GM10266 (cell line): ENCODE measurements at regions not wholly inside any gene's neighbourhood (a gene's known extent, or its start where the extent isn't known, plus 50 kb on each side); places are given as distances from the start of the nearest gene placed in this dataset.

Experiments
- DNase-seq: peaks from one replicate; pipeline ENCODE4 v3.0.0; 2012; ENCODE audit errors: extremely low spot score
- TF ChIP-seq, protein P1 (sequence below): IDR thresholded peaks from 2 replicates; pipeline ENCODE4 v1.5.1; 2012; ENCODE audit warnings: mild to moderate bottlenecking, low read depth; ENCODE audit not compliant: control insufficient read depth, insufficient read depth; ENCODE audit errors: missing control alignments

DNA sequence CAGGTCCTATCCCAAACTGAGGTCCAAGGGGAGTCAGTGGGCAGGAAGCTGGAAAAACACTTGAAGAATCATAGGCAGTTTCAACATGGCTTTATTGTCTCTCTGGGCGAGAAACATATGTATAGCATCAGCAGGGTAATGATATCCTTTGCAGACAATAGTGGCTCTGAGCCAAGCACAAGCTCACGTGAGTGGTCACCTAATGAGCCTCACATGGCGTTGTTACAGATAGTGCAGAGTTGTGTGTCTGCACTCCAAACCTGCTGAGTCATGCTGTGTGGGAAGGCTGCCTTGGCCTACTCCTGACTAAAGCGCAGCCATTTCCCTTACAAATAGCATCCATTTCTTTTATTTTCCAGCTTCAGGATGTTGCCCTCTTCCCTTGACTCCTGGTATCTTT is 105.2 kb upstream of the SYT1 start:
- no peak for DNase-seq
- TF ChIP-seq, protein P1, sequence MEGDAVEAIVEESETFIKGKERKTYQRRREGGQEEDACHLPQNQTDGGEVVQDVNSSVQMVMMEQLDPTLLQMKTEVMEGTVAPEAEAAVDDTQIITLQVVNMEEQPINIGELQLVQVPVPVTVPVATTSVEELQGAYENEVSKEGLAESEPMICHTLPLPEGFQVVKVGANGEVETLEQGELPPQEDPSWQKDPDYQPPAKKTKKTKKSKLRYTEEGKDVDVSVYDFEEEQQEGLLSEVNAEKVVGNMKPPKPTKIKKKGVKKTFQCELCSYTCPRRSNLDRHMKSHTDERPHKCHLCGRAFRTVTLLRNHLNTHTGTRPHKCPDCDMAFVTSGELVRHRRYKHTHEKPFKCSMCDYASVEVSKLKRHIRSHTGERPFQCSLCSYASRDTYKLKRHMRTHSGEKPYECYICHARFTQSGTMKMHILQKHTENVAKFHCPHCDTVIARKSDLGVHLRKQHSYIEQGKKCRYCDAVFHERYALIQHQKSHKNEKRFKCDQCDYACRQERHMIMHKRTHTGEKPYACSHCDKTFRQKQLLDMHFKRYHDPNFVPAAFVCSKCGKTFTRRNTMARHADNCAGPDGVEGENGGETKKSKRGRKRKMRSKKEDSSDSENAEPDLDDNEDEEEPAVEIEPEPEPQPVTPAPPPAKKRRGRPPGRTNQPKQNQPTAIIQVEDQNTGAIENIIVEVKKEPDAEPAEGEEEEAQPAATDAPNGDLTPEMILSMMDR: no peak

DNA sequence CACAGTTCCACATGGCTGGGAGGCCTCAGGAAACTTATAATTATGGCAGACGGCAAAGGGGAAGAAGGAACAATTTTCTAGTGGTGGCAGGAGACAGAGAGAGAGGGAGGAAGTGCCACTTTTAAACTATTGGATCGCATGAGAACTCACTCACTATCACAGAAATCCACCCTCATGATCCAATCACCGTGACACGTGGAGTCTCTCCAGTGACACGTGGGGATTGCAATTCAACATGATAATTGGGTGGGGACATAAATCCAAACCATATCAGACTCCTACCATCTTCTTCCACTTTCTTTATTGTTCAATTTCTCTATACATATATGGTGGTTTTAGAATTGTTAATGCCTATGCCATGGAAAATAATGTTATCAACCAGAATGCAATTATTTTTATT is 103.7 kb upstream of the SYT1 start:
- TF ChIP-seq, protein P1: no peak
- no peak for DNase-seq

DNA sequence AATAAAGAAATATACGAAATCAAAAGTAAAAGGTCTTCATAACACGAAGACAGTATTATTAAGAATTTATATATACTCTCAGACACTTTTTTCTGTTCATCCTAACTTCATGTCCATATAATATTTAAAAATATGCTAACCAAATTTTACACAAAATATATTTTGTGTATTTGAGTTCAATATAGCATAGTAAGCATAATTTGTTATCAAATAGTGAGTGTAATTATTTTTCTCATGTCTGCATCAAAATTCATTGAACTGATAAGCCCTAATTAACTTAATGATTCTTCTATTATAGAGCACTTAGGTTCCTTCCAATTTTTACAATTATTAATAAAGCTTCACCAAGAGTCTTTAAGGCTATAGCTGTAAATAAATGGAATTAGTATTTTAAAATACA is 99.7 kb upstream of the SYT1 start:
- TF ChIP-seq, protein P1: no peak
- DNase-seq: no peak

DNA sequence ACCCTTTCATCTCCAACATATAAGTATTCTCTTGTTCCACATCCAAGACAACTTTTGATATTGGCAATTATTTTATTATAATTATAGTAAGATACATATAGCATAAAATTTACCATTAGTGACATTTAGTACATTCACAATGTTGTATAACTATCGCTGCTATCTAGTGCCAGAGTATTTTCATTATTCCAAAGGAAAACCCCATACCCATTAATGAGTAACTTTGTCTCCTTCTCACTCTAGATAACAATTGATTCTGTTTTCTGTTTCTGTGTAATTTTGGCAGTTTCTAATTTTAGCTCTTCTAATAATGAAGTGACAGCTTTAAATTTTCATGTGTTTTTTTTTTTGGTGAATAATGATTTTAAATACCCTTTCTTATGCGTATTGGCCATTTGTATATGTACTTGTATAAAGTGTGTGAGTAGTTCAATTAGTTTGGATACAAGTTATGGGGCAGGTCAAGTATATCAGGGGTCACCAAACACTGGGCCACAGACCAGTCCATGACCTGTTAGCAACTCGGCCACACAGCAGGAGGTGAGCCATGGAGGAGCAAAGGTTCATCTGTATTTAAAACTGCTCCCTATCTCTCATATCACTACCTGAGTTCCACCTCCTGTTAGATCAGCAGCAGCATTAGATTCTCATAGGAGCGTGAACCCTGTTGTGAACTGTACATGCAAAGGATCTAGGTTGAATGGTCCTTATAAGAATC is 97.2 kb upstream of the SYT1 start:
- DNase-seq: no peak

DNA sequence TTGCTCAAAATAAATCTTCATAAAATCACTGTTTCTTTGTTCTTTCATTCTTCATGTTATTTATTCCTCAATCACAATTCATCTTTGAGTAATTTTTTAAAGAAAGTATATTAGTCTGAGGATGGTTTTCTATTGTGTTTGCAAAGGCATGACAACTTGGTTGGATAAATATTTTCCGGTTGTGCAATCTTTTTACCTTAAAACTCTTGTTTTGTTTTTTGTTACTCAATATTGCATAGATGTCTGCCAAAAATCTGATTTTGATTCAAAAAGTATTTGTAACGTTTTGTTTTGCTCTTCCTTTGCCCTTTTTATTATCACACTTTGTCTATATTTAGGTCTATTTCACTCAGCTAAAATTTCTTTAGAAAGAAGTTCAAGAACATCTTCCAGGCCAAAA is 86.2 kb upstream of the SYT1 start:
- TF ChIP-seq, protein P1: no peak
- no peak for DNase-seq

More for the DNA sequence above, 97.2 kb upstream of the SYT1 start:
- TF ChIP-seq, protein P1: no peak

DNA sequence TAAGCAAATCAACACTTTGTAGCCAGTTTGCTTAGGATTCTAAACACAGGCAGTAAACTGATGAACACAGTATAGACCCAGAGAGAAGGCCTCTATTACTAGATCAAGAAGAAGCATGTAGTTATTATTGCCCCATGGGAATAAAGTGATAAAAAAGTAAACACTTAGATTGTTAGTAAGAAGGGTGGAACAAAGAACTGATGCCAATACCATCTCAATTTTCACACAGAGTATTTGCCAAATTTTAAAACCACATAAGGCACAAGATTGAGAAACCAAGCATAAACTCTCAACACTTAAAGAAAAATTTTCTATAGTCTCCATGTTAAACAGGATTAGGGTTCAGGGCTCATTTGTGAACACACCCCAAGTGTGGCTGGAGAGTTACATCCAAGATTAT is 77.0 kb upstream of the SYT1 start:
- TF ChIP-seq, protein P1: no peak
- no peak for DNase-seq

DNA sequence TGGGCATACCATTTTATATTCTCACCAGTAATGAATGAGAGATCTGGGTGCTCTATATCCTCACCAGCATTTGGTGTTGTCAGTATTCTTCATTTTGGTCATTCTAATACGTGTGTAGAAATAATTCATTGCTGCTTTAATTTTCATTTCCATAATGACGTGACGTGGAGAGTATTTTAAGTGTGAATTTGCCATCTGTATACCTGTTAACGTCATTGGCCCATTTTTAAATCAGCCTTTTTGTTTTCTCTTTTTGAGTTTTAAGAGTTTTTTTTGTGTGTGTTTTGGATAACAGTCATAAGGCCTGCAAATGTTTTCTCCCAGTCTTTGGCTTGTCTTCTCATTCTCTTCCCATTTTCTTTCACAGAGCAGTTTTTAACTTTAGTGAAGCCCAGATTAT is 74.4 kb upstream of the SYT1 start:
- TF ChIP-seq, protein P1: no peak
- DNase-seq: no peak
